T-helper 22 cell (primary cell): ENCODE measurements at regions not wholly inside any gene's neighbourhood (a gene's known extent, or its start where the extent isn't known, plus 50 kb on each side); places are given as distances from the start of the nearest gene placed in this dataset.
"Not testable (repeated sequence)": the region's sequence is repeated elsewhere in the genome, so short reads cannot be mapped to it uniquely, and the experiment has no call there.

Source experiments
- DNase-seq: peaks from one replicate; pipeline ENCODE4 v3.0.0-alpha.2; 2020; ENCODE audit warnings: low read depth

- not testable (repeated sequence) for DNase-seq
Observed at GRCh38 chr10:78344257-78344656, 310.6 kb downstream of the RPS24 start.

DNA sequence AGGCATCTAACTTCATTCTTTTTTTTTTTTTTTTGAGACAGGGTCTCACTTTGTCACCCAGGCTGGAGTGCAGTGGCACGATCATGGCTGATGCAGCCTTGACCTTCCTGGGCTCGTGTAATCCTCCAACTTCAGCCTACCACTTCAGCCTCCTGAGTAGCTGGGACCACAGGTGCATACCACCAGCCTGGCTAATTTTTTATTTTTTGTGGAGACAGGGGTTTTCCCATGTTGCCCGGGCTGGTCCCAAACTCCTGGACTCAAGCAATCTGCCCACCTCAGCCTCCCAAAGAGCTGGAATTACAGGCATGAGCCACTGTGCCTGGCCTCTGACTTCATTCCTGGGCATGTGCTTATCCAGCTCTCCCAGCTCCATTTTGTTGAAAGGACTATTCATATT is 311.9 kb downstream of the RPS24 start:
- not testable (repeated sequence) for DNase-seq

DNA sequence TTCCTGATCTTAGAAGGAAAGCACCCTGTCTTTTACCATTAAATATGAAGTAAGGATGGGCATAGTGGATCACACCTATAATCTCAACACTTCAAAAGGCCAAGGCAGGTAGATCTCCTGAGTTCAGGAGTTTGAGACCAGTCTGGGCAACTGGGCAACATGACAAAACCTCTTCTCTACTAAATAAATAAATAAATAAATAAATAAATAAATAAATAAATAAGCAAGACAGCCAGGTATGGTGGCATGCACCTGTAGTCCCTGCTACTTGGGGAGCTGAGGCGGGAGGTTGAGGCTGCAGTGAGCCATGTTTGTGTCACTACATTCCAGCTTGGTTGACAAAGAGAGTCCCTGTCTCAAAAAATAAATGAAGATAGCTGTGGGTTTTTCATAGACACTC is 313.1 kb downstream of the RPS24 start:
- DNase-seq, result no peak

- DNase-seq, result no peak
Observed at GRCh38 chr10:78348411-78349164, 314.9 kb downstream of the RPS24 start.

DNA sequence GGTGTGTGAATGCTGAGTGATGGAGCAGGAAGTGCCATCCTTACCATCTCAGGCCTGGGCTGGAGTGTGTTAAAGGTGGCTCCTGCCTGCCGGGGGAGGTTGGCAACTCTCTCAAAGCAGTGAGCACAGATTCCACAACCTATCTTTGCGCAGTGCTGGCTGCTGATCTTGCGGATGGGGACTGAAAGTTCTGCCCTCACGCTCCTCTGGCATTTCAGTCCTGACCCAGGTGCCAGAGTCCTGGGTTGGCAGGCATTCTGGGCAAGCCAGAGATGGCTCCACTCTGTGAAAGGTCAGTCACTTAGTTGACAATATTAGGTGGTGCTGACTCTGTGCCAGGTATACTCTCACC is 315.5 kb downstream of the RPS24 start:
- no peak for DNase-seq

DNA sequence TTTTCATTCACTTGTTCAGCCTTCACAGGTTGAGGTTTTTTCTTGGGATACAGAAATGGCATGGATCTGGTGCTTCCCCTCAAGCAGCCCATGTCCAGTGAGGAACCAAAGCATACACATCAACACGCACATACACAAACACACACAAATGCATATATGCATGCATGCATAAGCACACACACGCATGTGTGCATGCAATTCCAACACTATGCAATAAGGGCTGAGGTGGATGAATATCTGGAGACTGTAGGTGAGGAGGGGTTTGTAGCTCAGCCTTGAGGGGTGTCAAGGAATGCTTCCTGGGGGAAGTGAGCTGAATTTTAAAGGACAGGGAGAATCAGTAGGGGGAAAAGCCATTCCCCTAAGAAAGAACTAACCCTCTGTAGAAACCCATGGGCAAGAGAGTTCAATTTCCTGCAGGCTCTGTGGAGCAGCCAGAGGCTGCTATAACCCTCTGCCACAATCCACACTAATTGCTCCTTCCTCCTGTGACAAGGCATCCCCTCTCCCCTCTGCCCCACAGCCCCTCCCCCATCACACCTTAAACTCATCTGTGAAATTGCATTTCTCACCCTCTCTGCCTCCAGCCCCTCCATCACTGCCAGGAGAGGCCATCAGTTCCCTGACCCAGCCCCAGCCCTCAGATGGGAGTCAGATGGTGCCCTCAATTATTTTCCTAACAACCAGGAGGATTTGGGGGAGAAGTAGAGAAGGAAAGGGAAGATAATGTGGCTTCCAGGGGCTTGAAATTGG is 316.4 kb downstream of the RPS24 start:
- no peak for DNase-seq

DNA sequence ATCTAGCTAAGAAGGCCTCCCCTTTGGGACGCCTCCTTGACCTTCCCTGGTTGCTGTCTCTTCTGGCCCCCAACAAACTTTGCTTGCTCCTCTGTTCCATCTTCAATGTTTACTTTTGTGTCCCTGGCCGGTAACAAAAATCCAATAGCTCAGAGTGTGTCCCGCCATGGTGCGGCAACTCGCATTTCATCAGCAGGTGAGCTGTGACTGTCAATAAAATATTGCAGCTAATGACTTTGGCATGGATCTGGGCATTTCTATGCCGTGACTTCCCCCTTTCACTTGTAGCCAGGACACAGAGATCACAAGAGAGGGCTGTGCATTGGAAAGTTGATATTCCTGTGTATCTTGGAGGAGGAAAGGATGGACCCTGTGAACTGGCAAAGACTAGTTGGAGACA is 317.6 kb downstream of the RPS24 start:
- DNase-seq, result no peak

DNA sequence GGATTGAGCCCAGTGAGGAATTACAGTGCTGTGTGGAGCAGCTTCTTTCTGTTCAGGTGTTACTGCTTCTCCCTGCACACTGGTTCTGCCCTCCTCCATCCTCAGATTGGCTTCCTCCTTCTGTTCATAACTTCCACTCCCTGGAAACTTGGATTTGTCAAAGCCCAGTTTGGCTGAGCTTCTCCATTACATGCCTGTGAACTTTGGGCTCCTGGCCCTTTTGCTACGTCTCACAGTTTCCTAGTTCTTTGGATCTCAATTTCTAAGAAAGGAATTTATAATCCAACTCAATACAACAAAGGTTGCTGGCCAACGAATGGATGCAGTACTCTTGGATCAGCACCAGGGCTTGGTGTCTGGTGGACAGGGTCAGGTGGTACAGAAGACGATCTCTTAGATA is 318.1 kb downstream of the RPS24 start:
- DNase-seq, result no peak

DNA sequence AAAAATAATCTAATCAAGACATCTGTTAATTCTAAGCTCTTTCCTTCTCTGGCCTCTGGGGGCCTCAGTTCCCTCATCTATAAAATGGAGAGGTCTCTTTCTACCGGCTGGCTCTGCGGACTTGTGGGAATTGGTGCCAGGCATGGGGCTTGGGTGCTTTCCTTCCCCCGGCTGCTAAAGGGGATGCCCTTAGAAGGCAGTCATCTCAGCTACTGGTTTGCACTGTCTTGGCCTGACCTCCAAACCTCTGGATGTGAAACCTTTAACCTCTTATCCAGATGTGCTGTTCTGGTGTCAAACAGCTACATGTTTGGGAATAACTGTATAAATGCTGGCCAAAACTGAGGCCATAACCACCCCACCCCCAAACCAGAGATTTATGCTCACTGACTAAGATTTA is 320.0 kb downstream of the RPS24 start:
- no peak for DNase-seq

GRCh38 chr10:78354101-78354500 is 320.4 kb downstream of the RPS24 start:
- no peak for DNase-seq

GRCh38 chr10:78356291-78356900 is 322.7 kb downstream of the RPS24 start:
- no peak for DNase-seq

DNA sequence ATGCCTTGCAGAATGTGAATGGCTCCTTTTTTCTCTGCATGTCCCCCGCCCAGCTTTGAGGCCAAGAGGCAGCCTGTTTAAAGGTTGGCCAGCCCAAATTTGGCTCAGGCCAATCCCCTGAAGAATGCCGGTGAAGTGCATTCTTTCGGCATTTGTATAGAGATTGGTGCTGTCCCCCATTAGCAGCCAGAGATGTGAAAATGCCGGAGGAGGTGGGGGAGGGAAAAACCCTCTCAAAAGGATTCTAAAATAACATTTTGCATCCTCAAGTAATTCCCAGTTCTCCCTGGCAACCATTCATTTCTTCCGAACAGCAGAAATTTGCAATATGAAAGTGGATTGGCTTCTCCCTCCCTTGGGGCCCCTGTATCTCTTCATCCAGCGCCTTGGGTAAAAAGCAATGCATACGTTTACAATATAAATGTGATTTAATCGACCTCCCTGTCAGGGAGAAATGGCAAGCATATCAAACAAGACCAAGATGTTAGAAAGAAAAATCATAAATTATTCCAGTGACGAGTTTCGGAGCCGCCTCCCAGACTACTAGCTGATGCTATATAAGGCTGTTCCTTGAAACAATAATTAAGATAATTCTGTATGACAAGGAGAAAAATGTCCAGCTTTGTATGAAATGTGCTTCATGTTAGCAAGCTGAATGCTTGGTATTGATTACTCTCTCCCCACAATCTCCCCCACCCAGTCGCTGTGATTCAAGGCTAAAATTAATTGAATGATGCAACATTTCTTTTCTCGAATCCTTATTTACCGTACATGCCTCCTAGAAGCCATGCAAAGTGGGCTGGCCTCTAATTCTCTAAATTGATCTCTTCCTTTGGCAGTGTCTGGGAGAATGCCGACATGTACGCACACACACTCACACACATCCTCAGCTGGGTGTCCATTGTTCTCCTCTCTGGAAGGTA is 323.7 kb downstream of the RPS24 start:
- no peak for DNase-seq

DNA sequence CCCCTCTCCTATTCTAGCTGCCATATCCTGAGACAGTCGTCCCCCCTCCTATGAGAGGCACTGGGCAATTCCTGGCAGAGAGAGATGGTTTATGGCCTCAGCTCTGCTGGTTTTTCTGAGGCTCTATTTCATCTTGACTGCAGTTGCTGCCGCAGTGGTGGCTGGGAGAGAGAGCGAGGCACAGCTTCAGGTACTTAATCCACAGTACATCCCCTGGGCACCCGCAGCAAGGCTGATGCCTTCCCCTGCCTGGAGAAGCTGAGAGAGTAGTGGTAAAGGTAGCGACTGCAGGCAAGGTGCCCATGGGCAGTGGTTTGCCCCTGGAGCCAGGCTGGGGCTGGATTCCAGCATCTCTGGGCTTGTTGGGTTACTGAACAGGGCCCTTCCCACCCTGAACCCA is 324.7 kb downstream of the RPS24 start:
- no peak for DNase-seq

- no peak for DNase-seq
Observed at GRCh38 chr10:78358982-78359381, 325.3 kb downstream of the RPS24 start.

- no peak for DNase-seq
Observed at GRCh38 chr10:78359640-78360091, 326.0 kb downstream of the RPS24 start.

- no peak for DNase-seq
Observed at GRCh38 chr10:78360284-78360683, 326.6 kb downstream of the RPS24 start.

DNA sequence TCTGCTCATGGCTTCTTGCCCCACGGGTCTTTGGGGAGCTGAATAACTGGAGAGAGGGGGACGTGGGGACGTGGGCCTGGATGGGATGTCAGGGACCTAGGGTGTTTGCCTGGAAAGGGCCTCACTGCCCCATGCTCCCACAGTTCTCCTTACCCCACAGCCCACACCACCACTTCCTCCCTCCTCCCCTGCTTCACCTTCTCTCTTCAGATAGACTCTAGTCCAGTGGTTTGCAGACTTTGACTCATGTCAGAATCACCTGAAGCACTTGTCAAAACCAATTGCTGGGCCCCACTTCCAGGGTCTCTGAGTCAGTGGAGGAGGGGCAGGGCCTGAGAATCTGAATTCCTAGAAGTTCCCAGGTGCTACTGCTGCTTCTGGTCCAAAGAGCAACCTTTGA is 327.4 kb downstream of the RPS24 start:
- DNase-seq, result no peak

DNA sequence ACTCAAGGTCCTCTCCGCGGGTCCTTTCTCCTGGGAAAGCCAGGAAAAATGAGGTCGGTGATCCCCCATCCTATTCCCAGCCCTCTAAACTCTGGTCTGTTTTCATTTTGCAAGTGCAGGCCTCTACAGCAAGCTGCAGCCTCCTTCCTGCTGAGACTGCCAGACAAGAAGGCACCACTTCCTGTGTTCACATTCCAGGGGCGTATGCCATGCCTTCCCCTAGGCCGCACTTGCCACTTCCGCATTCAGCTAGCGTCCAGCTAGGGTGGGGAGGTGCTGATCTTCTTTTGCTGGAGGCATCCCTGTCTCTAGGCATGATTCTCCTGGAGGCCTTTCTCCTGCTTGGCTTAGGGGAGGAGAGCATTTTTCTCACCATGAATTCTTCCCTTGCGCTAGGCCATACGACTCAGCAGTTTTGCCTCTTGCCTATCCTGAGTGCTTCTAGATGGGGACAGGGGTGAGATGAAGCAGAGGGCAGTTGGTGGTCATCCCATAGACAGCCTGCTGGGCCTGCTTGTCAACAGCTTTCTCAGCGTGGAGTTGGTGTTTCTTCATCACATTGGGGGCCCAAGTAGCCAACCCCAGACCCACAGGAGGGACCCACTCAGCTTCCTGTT is 328.9 kb downstream of the RPS24 start:
- DNase-seq, result no peak

- DNase-seq, result no peak
Observed at GRCh38 chr10:78363190-78363589, 329.5 kb downstream of the RPS24 start.

- DNase-seq, result no peak
Observed at GRCh38 chr10:78365694-78366093, 332.0 kb downstream of the RPS24 start.

- DNase-seq, result no peak
Observed at GRCh38 chr10:78366663-78367411, 333.2 kb downstream of the RPS24 start.
